Tibial artery (tissue), 4 donors: ENCODE measurements at regions not wholly inside any gene's neighbourhood (a gene's known extent, or its start where the extent isn't known, plus 50 kb on each side); places are given as distances from the start of the nearest gene placed in this dataset.

Source experiments
- DNase-seq, 2 donors: peaks; one replicate each; pipeline ENCODE4 v3.0.0-alpha.2; 2019
- H3K27ac ChIP-seq, 2 donors: fragments of 200-600 bp; sonication (generic) in 1 of 2; 1 replicate in 1 of 2; 2 replicates in 1 of 2; pipeline ENCODE4 v1.5.1; 2018 to 2019; ENCODE audit warnings: mild to moderate bottlenecking in 1 of 2
- H3K27me3 ChIP-seq, 2 donors: fragments of 200-600 bp; sonication (generic) in 1 of 2; one replicate each; pipeline versions ENCODE4 v1.5.1 to v1.6.0; 2016 to 2019
- H3K36me3 ChIP-seq, 3 donors: fragments of 200-600 bp; sonication (generic) in 2 of 3; one replicate each; pipeline ENCODE4 v1.5.1; 2016 to 2019; ENCODE audit warnings: mild to moderate bottlenecking in 2 of 3
- H3K4me1 ChIP-seq, 4 donors: fragments of 200-600 bp; sonication (generic) in 2 of 4; 1 replicate in 3 of 4; 2 replicates in 1 of 4; pipeline ENCODE4 v1.5.1; 2016 to 2019
- H3K4me3 ChIP-seq, 2 donors: fragments of 200-600 bp; sonication (generic) in 1 of 2; 1 replicate in 1 of 2; 2 replicates in 1 of 2; pipeline ENCODE4 v1.5.1; 2018 to 2019; ENCODE audit warnings: mild to moderate bottlenecking in 2 of 2
- H3K9me3 ChIP-seq, 3 donors: fragments of 200-600 bp; sonication (generic) in 1 of 3; one replicate each; pipeline ENCODE4 v1.5.1; 2016 to 2019
- intact Hi-C: fragments of 100-400 bp; cut with DNase I; formaldehyde crosslinking; loops from one replicate; pipeline ENCODE4 v1.15.0; 2023; ENCODE audit warnings: low total_unique reads
- TF ChIP-seq, protein P1 (sequence below), 2 experiments: fragments of 200-600 bp in 1 of 2; fragments of 450-650 bp in 1 of 2; IDR thresholded peaks; one replicate each; pipeline ENCODE4 v1.5.1; 2017 to 2019; ENCODE audit warnings: antibody characterized with exemption in 2 of 2, mild to moderate bottlenecking in 1 of 2, moderate library complexity in 1 of 2

DNA sequence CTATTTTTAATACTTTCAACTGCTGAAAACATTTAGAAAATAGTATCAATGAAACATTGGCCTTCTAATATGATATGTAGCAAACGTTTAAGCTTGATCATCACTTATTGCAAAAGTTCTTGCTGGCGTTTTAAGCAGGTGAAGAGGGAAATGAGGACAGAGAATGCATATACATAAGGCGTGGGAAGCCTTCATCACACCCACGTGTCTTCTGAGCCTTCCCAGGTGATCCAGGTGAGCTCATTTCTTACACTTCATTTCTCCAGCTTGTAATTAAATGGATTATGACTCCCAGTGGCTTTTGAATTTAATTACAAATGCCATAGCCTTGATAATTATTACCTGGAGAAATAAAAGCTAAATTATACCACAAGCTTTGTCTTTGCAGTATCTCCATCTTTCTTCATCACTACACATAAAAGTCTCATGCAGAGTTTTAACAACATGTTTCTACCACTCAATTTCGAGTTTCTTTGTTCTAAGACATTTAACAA lies 1973.8 kb downstream of the MRPL39 start:
- Histone ChIP-seq H3K27ac (no peak overlapping the region), H3K4me1 (no peaks in the 10 kb centered on the region), H3K9me3 (no peaks in the 10 kb centered on the region), H3K36me3 (no peaks in the 10 kb centered on the region), H3K4me3 (no peak overlapping the region), H3K27me3 (no peaks in the 10 kb centered on the region)
- intact Hi-C loops: no loop called here
- no peak for DNase-seq
- TF ChIP-seq, protein P1, sequence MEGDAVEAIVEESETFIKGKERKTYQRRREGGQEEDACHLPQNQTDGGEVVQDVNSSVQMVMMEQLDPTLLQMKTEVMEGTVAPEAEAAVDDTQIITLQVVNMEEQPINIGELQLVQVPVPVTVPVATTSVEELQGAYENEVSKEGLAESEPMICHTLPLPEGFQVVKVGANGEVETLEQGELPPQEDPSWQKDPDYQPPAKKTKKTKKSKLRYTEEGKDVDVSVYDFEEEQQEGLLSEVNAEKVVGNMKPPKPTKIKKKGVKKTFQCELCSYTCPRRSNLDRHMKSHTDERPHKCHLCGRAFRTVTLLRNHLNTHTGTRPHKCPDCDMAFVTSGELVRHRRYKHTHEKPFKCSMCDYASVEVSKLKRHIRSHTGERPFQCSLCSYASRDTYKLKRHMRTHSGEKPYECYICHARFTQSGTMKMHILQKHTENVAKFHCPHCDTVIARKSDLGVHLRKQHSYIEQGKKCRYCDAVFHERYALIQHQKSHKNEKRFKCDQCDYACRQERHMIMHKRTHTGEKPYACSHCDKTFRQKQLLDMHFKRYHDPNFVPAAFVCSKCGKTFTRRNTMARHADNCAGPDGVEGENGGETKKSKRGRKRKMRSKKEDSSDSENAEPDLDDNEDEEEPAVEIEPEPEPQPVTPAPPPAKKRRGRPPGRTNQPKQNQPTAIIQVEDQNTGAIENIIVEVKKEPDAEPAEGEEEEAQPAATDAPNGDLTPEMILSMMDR (IDR thresholded peaks at IDR 0.05): no peak

DNA sequence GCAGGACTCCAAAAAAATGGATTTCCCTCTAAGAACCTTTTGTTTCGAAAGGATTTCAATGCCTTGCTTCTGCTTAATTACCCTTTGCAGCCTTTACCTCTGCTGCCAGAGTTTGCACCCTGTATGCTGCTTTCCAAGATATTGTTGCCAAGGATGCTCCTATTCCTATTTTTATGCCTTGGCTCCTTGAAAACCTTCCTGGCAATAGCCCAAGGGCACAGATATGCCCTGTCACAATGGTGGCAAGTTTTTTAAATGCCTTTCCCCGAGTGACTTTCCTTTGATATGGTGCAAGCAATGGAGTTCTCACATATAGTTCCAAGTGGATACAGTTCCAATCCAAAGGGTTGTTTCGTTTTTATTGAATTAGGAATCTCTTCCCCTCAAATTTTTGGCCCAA lies 1983.0 kb downstream of the MRPL39 start:
- intact Hi-C loops: no loop called here
- TF ChIP-seq, protein P1 (IDR thresholded peaks at IDR 0.05): no peak
- Histone ChIP-seq H3K9me3 (no peaks in the 10 kb centered on the region), H3K4me1 (no peaks in the 10 kb centered on the region), H3K4me3 (no peak overlapping the region), H3K27me3 (no peaks in the 10 kb centered on the region), H3K27ac (no peak overlapping the region), H3K36me3 (no peaks in the 10 kb centered on the region)
- no peak for DNase-seq

DNA sequence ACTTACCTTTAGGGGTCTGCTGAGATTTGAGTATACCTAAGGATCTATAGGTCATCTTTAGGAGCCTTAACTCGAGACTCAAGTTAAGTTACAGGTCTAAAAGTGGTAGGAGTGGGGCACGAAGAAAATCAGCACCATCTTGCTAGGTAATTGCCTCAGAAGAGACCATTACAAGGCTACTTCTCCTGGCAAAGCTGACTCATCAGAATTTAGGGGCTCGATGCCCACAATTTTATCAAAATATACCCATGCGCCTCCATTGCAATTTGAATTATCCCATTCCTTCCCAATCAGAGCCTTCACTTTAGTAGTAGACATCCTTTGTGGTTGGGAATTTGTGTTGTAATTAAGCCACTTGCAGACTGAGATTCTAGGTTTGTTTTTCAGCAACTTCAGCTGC lies 1994.3 kb downstream of the MRPL39 start:
- intact Hi-C loops: no loop called here
- Histone ChIP-seq H3K36me3 (no peaks in the 10 kb centered on the region), H3K27me3 (no peaks in the 10 kb centered on the region), H3K9me3 (no peaks in the 10 kb centered on the region), H3K4me1 (no peaks in the 10 kb centered on the region), H3K27ac (no peak overlapping the region), H3K4me3 (no peak overlapping the region)
- DNase-seq: no peak
- TF ChIP-seq, protein P1 (IDR thresholded peaks at IDR 0.05): no peak

- Histone ChIP-seq H3K36me3 (no peaks in the 10 kb centered on the region), H3K9me3 (no peaks in the 10 kb centered on the region), H3K4me1 (no peaks in the 10 kb centered on the region), H3K27ac (no peak overlapping the region), H3K4me3 (no peak overlapping the region), H3K27me3 (no peaks in the 10 kb centered on the region)
- intact Hi-C loops: no loop called here
- TF ChIP-seq, protein P1 (IDR thresholded peaks at IDR 0.05): no peak
- DNase-seq: no peak
These were observed 1995.1 kb downstream of the MRPL39 start for GRCh38 chr21:23612210-23612609.

DNA sequence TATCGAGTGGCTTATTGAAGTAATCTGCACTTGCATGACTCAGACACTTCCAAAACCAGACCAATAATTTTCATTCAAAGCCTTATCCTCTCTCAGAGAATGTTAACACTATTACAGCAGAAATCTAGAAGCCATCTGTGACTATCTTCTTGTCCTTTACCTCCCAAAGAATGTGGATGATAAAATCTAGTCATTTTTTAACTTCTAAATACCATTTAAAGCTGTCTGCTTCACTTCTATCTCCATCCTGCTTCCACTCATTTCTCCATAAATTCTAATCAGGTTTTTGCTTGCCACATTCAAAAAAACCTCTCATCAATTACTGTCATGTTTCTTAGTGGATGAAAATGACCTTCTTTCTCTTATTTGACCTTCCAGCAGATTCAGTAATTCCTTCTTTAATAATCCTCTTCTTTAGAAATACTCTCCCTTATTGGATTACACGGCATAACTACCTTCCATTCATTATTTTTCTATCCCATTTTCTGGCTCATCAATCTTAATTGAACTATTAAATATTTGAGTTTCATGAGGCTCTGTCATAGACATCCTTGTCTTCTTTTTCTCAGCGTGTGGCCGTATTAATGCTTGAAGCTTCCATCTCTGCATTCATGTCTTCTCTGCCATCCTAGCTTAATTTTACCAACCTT lies 1999.4 kb downstream of the MRPL39 start:
- no peak overlapping the region for H3K4me3 ChIP-seq
- no peak overlapping the region for H3K27ac ChIP-seq
- intact Hi-C loops: no loop called here
- DNase-seq: no peak
- no peaks in the 10 kb centered on the region for H3K27me3 ChIP-seq
- no peaks in the 10 kb centered on the region for H3K36me3 ChIP-seq
- TF ChIP-seq, protein P1 (IDR thresholded peaks at IDR 0.05): no peak
- H3K9me3 ChIP-seq: no peaks in the 10 kb centered on the region
- H3K4me1 ChIP-seq: no peaks in the 10 kb centered on the region

DNA sequence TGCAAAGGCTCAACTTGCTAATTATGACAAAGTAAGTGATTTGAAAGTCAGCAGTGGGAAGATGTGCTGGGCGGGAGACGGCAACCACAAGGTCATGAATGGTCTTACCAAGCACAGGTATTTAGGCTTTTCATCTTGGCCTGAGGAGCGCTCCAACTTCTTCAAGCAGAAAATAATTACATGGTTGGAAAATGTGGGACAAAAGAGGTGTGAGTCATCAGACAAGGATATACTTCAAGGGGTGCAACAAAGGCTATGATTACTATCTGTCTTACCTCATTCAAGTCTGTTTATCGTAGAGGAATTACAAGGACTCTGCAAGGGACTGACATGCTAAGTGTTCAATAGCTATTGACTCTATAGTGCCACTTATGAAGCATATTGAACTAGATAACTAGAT lies 2005.7 kb downstream of the MRPL39 start:
- Histone ChIP-seq H3K27me3 (no peaks in the 10 kb centered on the region), H3K27ac (no peak overlapping the region), H3K4me3 (no peak overlapping the region), H3K9me3 (no peaks in the 10 kb centered on the region), H3K36me3 (no peaks in the 10 kb centered on the region), H3K4me1 (no peaks in the 10 kb centered on the region)
- no peak for DNase-seq
- intact Hi-C loops: no loop called here
- TF ChIP-seq, protein P1 (IDR thresholded peaks at IDR 0.05): no peak
